Subcutaneous abdominal adipose tissue (tissue), 5 donors: ENCODE measurements at regions not wholly inside any gene's neighbourhood (a gene's known extent, or its start where the extent isn't known, plus 50 kb on each side); places are given as distances from the start of the nearest gene placed in this dataset.

ENCODE experiments used
- H3K27ac ChIP-seq: one replicate; pipeline ENCODE4 v1.7.0; 2013; ENCODE audit warnings: low read depth, mild to moderate bottlenecking, inconsistent platforms, low read length, moderate library complexity
- H3K27me3 ChIP-seq, 5 donors: one replicate each; pipeline ENCODE4 v1.7.0; 2013; ENCODE audit warnings: low read length in 5 of 5, inconsistent platforms in 1 of 5; ENCODE audit not compliant: control insufficient read depth in 5 of 5, insufficient read depth in 4 of 5
- H3K36me3 ChIP-seq, 5 donors: one replicate each; pipeline ENCODE4 v1.7.0; 2013; ENCODE audit warnings: low read length in 5 of 5; ENCODE audit not compliant: control insufficient read depth in 5 of 5, insufficient read depth in 5 of 5
- H3K4me1 ChIP-seq, 5 donors: one replicate each; pipeline ENCODE4 v1.7.0; 2013; ENCODE audit warnings: low read length in 5 of 5, mild to moderate bottlenecking in 3 of 5, moderate library complexity in 1 of 5; ENCODE audit not compliant: control insufficient read depth in 5 of 5, insufficient read depth in 5 of 5
- H3K4me3 ChIP-seq, 5 donors: one replicate each; pipeline ENCODE4 v1.7.0; 2013; ENCODE audit warnings: low read length in 5 of 5, low read depth in 1 of 5
- H3K9ac ChIP-seq, 5 donors: one replicate each; pipeline ENCODE4 v1.7.0; 2013; ENCODE audit warnings: low read length in 5 of 5, mild to moderate bottlenecking in 4 of 5, moderate library complexity in 3 of 5
- H3K9me3 ChIP-seq, 5 donors: one replicate each; pipeline ENCODE4 v1.7.0; 2013; ENCODE audit warnings: low read length in 5 of 5; ENCODE audit not compliant: control insufficient read depth in 5 of 5
- donor health status: healthy.
- donor health status: healthy.
- donor health status: healthy.
- donor health status: healthy.
- donor health status: healthy.

- no peaks in the 10 kb centered on the region for H3K27me3 ChIP-seq
- no peaks in the 10 kb centered on the region for H3K4me1 ChIP-seq
- no peaks in the 10 kb centered on the region for H3K9me3 ChIP-seq
- no peaks in the 10 kb centered on the region for H3K36me3 ChIP-seq
- H3K4me3 ChIP-seq, result no peak overlapping the region
- no peak overlapping the region for H3K9ac ChIP-seq
- no peak overlapping the region for H3K27ac ChIP-seq
Observed at GRCh38 chr2:40628556-40628955, 176.7 kb upstream of the SLC8A1 start.

- Histone ChIP-seq H3K4me1 (no peaks in the 10 kb centered on the region), H3K9ac (no peak overlapping the region), H3K27me3 (no peaks in the 10 kb centered on the region), H3K4me3 (no peak overlapping the region), H3K36me3 (no peaks in the 10 kb centered on the region), H3K9me3 (no peaks in the 10 kb centered on the region), H3K27ac (no peak overlapping the region)
Observed at GRCh38 chr2:40629768-40630434, 178.0 kb upstream of the SLC8A1 start.

- no peaks in the 10 kb centered on the region for H3K27me3 ChIP-seq
- no peaks in the 10 kb centered on the region for H3K36me3 ChIP-seq
- peaks cover 0 to 7% (median 0%) of the 10 kb centered on the region in 5 donors for H3K4me1 ChIP-seq
- no peak overlapping the region for H3K27ac ChIP-seq
- H3K9me3 ChIP-seq, result no peaks in the 10 kb centered on the region
- H3K9ac ChIP-seq, result no peak overlapping the region
- no peak overlapping the region for H3K4me3 ChIP-seq
Observed at GRCh38 chr2:40639320-40639719, 187.4 kb upstream of the SLC8A1 start.

GRCh38 chr2:40642237-40642636 is 190.3 kb upstream of the SLC8A1 start:
- Histone ChIP-seq H3K9ac (no peak overlapping the region), H3K4me3 (no peak overlapping the region), H3K9me3 (no peaks in the 10 kb centered on the region), H3K4me1 (peaks cover 0 to 7% (median 0%) of the 10 kb centered on the region in 5 donors), H3K36me3 (no peaks in the 10 kb centered on the region), H3K27me3 (no peaks in the 10 kb centered on the region), H3K27ac (no peak overlapping the region)

- Histone ChIP-seq H3K27me3 (no peaks in the 10 kb centered on the region), H3K4me1 (peaks cover 0 to 7% (median 0%) of the 10 kb centered on the region in 5 donors), H3K27ac (no peak overlapping the region), H3K9me3 (no peaks in the 10 kb centered on the region), H3K4me3 (no peak overlapping the region), H3K9ac (no peak overlapping the region), H3K36me3 (no peaks in the 10 kb centered on the region)
Observed at GRCh38 chr2:40642726-40643125, 190.8 kb upstream of the SLC8A1 start.

GRCh38 chr2:40646642-40647041 is 194.8 kb upstream of the SLC8A1 start:
- Histone ChIP-seq H3K4me3 (no peak overlapping the region), H3K27ac (no peak overlapping the region), H3K36me3 (no peaks in the 10 kb centered on the region), H3K4me1 (peaks cover 0 to 5% (median 0%) of the 10 kb centered on the region in 5 donors), H3K9me3 (no peaks in the 10 kb centered on the region), H3K27me3 (no peaks in the 10 kb centered on the region), H3K9ac (no peak overlapping the region)

GRCh38 chr2:40652155-40652554 is 200.3 kb upstream of the SLC8A1 start:
- H3K9me3 ChIP-seq, result no peaks in the 10 kb centered on the region
- H3K9ac ChIP-seq, result no peak overlapping the region
- H3K4me3 ChIP-seq, result no peak overlapping the region
- no peak overlapping the region for H3K27ac ChIP-seq
- no peaks in the 10 kb centered on the region for H3K36me3 ChIP-seq
- no peaks in the 10 kb centered on the region for H3K4me1 ChIP-seq
- H3K27me3 ChIP-seq, result no peaks in the 10 kb centered on the region

GRCh38 chr2:40653829-40654228 is 201.9 kb upstream of the SLC8A1 start:
- Histone ChIP-seq H3K36me3 (no peaks in the 10 kb centered on the region), H3K9me3 (no peaks in the 10 kb centered on the region), H3K27me3 (no peaks in the 10 kb centered on the region), H3K4me3 (no peak overlapping the region), H3K27ac (no peak overlapping the region), H3K9ac (no peak overlapping the region), H3K4me1 (no peaks in the 10 kb centered on the region)

GRCh38 chr2:40654346-40654745 is 202.5 kb upstream of the SLC8A1 start:
- Histone ChIP-seq H3K9me3 (no peaks in the 10 kb centered on the region), H3K9ac (no peak overlapping the region), H3K4me3 (no peak overlapping the region), H3K36me3 (no peaks in the 10 kb centered on the region), H3K4me1 (no peaks in the 10 kb centered on the region), H3K27ac (no peak overlapping the region), H3K27me3 (no peaks in the 10 kb centered on the region)

- H3K27ac ChIP-seq, result no peak overlapping the region
- no peaks in the 10 kb centered on the region for H3K4me1 ChIP-seq
- no peaks in the 10 kb centered on the region for H3K27me3 ChIP-seq
- no peak overlapping the region for H3K9ac ChIP-seq
- no peak overlapping the region for H3K4me3 ChIP-seq
- no peaks in the 10 kb centered on the region for H3K9me3 ChIP-seq
- no peaks in the 10 kb centered on the region for H3K36me3 ChIP-seq
Observed at GRCh38 chr2:40658941-40659340, 207.1 kb upstream of the SLC8A1 start.
